H1 (cell line): ENCODE measurements at regions not wholly inside any gene's neighbourhood (a gene's known extent, or its start where the extent isn't known, plus 50 kb on each side); places are given as distances from the start of the nearest gene placed in this dataset.

Experiments used
- CTCF ChIA-PET: fragments of 300-600 bp; sonication (Branson Sonifier 250); formaldehyde crosslinking; loops from one replicate; lab custom pipeline; 2021; ENCODE audit not compliant: partially characterized antibody; lab: Charles Lee
- POLR2A ChIA-PET: fragments of 300-600 bp; sonication (Branson Sonifier 250); formaldehyde crosslinking; loops from one replicate; lab custom pipeline; 2021; ENCODE audit warnings: inconsistent platforms; ENCODE audit not compliant: partially characterized antibody; lab: Charles Lee
- DNase-seq, 2 experiments: peaks; one replicate each; pipeline versions ENCODE4 v3.0.0 to v3.0.0-alpha.2; 2010 to 2022; ENCODE audit warnings: low spot score in 2 of 2, low read depth in 1 of 2, mixed read lengths in 1 of 2
- FAIRE-seq: peaks from 2 replicates; lab custom pipeline; 2011; peaks lifted over from hg19 to GRCh38; lab: Jason Lieb, UNC
- H2AFZ ChIP-seq: 2 replicates; pipeline ENCODE4 v1.8.1; 2012; ENCODE audit warnings: low read length, inconsistent platforms
- H2AK5ac ChIP-seq: 2 replicates; pipeline ENCODE4 v1.6.1; 2013; ENCODE audit warnings: low read depth, low read length
- H2BK120ac ChIP-seq: replicated peaks from 2 replicates; pipeline ENCODE3; 2013; ENCODE audit warnings: low read depth, low read length, inconsistent platforms
- H2BK12ac ChIP-seq: 2 replicates; pipeline ENCODE4 v1.6.1; 2013; ENCODE audit warnings: low read depth, low read length
- H2BK15ac ChIP-seq: 2 replicates; pipeline ENCODE4 v1.6.1; 2013; ENCODE audit warnings: low read length
- H2BK20ac ChIP-seq: 2 replicates; pipeline ENCODE4 v1.6.1; 2013; ENCODE audit warnings: low read length
- H2BK5ac ChIP-seq: 2 replicates; pipeline ENCODE4 v1.6.1; 2013; ENCODE audit warnings: low read depth, low read length
- H3K14ac ChIP-seq: 2 replicates; pipeline ENCODE4 v1.6.1; 2013; ENCODE audit warnings: inconsistent platforms; ENCODE audit not compliant: insufficient read length
- H3K18ac ChIP-seq: 2 replicates; pipeline ENCODE4 v1.6.1; 2013; ENCODE audit warnings: low read length; ENCODE audit errors: extremely low read depth
- H3K23ac ChIP-seq: 2 replicates; pipeline ENCODE4 v1.6.1; 2013; ENCODE audit warnings: inconsistent platforms; ENCODE audit not compliant: insufficient read length
- H3K23me2 ChIP-seq: 2 replicates; pipeline ENCODE4 v1.6.1; 2013; ENCODE audit warnings: low read depth, low read length
- H3K27ac ChIP-seq: 2 replicates; pipeline ENCODE4 v1.6.1; 2011; ENCODE audit warnings: low read depth, low read length, inconsistent platforms
- H3K27me3 ChIP-seq, 4 experiments: replicated peaks in 1 of 4; 1 replicate in 1 of 4; 2 replicates in 3 of 4; pipeline versions ENCODE4 v1.6.1 to v1.8.1; 2011 to 2013; ENCODE audit warnings: low read length in 3 of 4, mild to moderate bottlenecking in 3 of 4, inconsistent platforms in 2 of 4, mixed read lengths in 2 of 4, moderate library complexity in 1 of 4; ENCODE audit not compliant: control insufficient read depth in 3 of 4, insufficient read depth in 3 of 4; ENCODE audit errors: extremely low read depth in 1 of 4
- H3K36me3 ChIP-seq, 4 experiments: 2 replicates each; pipeline versions ENCODE4 v1.6.1 to v1.8.1; 2011 to 2013; ENCODE audit warnings: mild to moderate bottlenecking in 4 of 4, low read length in 3 of 4, moderate library complexity in 2 of 4, control low read depth in 1 of 4, inconsistent platforms in 1 of 4; ENCODE audit not compliant: insufficient read depth in 4 of 4, control insufficient read depth in 2 of 4
- H3K4ac ChIP-seq: replicated peaks from 2 replicates; pipeline ENCODE3; 2013; ENCODE audit warnings: low read length, low read depth, mixed read lengths, inconsistent platforms; ENCODE audit not compliant: insufficient read length
- H3K4me1 ChIP-seq, 4 experiments: replicated peaks in 1 of 4; 1 replicate in 1 of 4; 2 replicates in 3 of 4; pipeline versions ENCODE4 v1.6.1 to v1.8.1; 2011 to 2013; ENCODE audit warnings: low read length in 3 of 4, inconsistent platforms in 2 of 4, mixed read lengths in 1 of 4; ENCODE audit not compliant: insufficient read depth in 4 of 4, control insufficient read depth in 3 of 4
- H3K4me2 ChIP-seq, 2 experiments: 2 replicates each; pipeline versions ENCODE4 v1.6.1 to v1.8.1; 2011 to 2013; ENCODE audit warnings: low read depth in 2 of 2, low read length in 2 of 2, control low read depth in 1 of 2, inconsistent platforms in 1 of 2, mild to moderate bottlenecking in 1 of 2; ENCODE audit not compliant: insufficient read depth in 1 of 2
- H3K4me3 ChIP-seq, 4 experiments: fragments of 200-600, 300-600 bp in 1 of 4; sonication (generic), shearing (Covaris generic), sonication (Bioruptor Twin) in 1 of 4; 2 replicates each; pipeline versions ENCODE4 v1.5.1 to v1.8.1; 2011 to 2016; ENCODE audit warnings: low read length in 4 of 4, low read depth in 3 of 4, control low read depth in 2 of 4, inconsistent platforms in 2 of 4, mild to moderate bottlenecking in 2 of 4, mixed read lengths in 1 of 4, moderate library complexity in 1 of 4; ENCODE audit not compliant: insufficient read depth in 2 of 4; ENCODE audit errors: extremely low read depth in 1 of 4
- H3K56ac ChIP-seq: replicated peaks from 2 replicates; pipeline ENCODE3; 2013; ENCODE audit warnings: low read depth, mild to moderate bottlenecking, mixed read lengths, low read length, inconsistent platforms; ENCODE audit not compliant: insufficient read length
- H3K79me1 ChIP-seq: 2 replicates; pipeline ENCODE4 v1.6.1; 2013; ENCODE audit warnings: low read depth, low read length, control low read depth
- H3K79me2 ChIP-seq, 2 experiments: 2 replicates each; pipeline versions ENCODE4 v1.6.1 to v1.8.1; 2012 to 2013; ENCODE audit warnings: low read length in 2 of 2, mild to moderate bottlenecking in 2 of 2, inconsistent platforms in 1 of 2; ENCODE audit not compliant: insufficient read depth in 2 of 2, control insufficient read depth in 1 of 2
- H3K9ac ChIP-seq, 4 experiments: replicated peaks in 1 of 4; 1 replicate in 1 of 4; 2 replicates in 3 of 4; pipeline versions ENCODE4 v1.6.1 to v1.8.1; 2011 to 2013; ENCODE audit warnings: low read depth in 3 of 4, low read length in 3 of 4, control low read depth in 2 of 4, mild to moderate bottlenecking in 2 of 4, moderate library complexity in 2 of 4, inconsistent platforms in 1 of 4; ENCODE audit errors: extremely low read depth in 1 of 4
- H3K9me3 ChIP-seq, 2 experiments: 2 replicates each; pipeline versions ENCODE4 v1.6.1 to v1.8.1; 2012 to 2013; ENCODE audit warnings: mild to moderate bottlenecking in 2 of 2, moderate library complexity in 2 of 2, control low read depth in 1 of 2, inconsistent platforms in 1 of 2, low read depth in 1 of 2, low read length in 1 of 2, mixed read lengths in 1 of 2; ENCODE audit not compliant: insufficient read depth in 2 of 2
- H4K20me1 ChIP-seq, 2 experiments: replicated peaks in 1 of 2; 2 replicates each; pipeline versions ENCODE3 to v1.8.1; 2011 to 2013; ENCODE audit warnings: inconsistent platforms in 2 of 2, low read length in 2 of 2, mild to moderate bottlenecking in 1 of 2; ENCODE audit not compliant: insufficient read depth in 2 of 2, control insufficient read depth in 1 of 2
- H4K5ac ChIP-seq: 2 replicates; pipeline ENCODE4 v1.6.1; 2013; ENCODE audit warnings: low read length, low read depth, mixed read lengths, inconsistent platforms; ENCODE audit not compliant: insufficient read length
- H4K8ac ChIP-seq: 2 replicates; pipeline ENCODE4 v1.8.0; 2013; ENCODE audit warnings: mild to moderate bottlenecking, moderate library complexity, low read length, inconsistent platforms; ENCODE audit not compliant: insufficient read depth; ENCODE audit errors: extremely low read depth
- H4K91ac ChIP-seq: replicated peaks from 2 replicates; pipeline ENCODE3; 2013; ENCODE audit warnings: low read length, mixed read lengths, inconsistent platforms; ENCODE audit not compliant: insufficient read length
- BRCA1 ChIP-seq: IDR thresholded peaks from 2 replicates; pipeline ENCODE4 v1.6.1; 2012; ENCODE audit warnings: low read depth, low read length, improper control_type of control experiment
- CBX8 ChIP-seq: fragments of 300-800, 300-1000 bp; sonication (generic); IDR thresholded peaks from 2 replicates; pipeline ENCODE4 v1.7.1; 2016; ENCODE audit warnings: low read depth, low read length, borderline replicate concordance
- CHD1 ChIP-seq: IDR thresholded peaks from 2 replicates; pipeline ENCODE4 v1.6.1; 2012; ENCODE audit warnings: low read depth, low read length, improper control_type of control experiment
- CTCF ChIP-seq, 3 experiments: IDR thresholded peaks; 1 replicate in 2 of 3; 2 replicates in 1 of 3; pipeline versions ENCODE4 v1.5.1 to v1.6.1; 2011; ENCODE audit warnings: low read length in 3 of 3, mild to moderate bottlenecking in 3 of 3, inconsistent platforms in 2 of 3, low read depth in 1 of 3, moderate library complexity in 1 of 3; ENCODE audit not compliant: insufficient read depth in 1 of 3; ENCODE audit errors: control extremely low read depth in 1 of 3
- KDM4A ChIP-seq: IDR thresholded peaks from one replicate; pipeline ENCODE4 v1.7.1; 2012; ENCODE audit warnings: low read depth, mild to moderate bottlenecking, moderate library complexity, low read length, inconsistent platforms; ENCODE audit not compliant: severe bottlenecking
- NRF1 ChIP-seq: IDR thresholded peaks from 2 replicates; pipeline ENCODE4 v1.6.1; 2011; ENCODE audit warnings: mild to moderate bottlenecking, low read depth, low read length, improper control_type of control experiment
- POLR2AphosphoS5 ChIP-seq: IDR thresholded peaks from 2 replicates; pipeline ENCODE4 v1.6.1; 2011; ENCODE audit warnings: low read depth, low read length
- RBBP5 ChIP-seq: IDR thresholded peaks from 2 replicates; pipeline ENCODE4 v1.7.1; 2012; ENCODE audit warnings: low read depth, mild to moderate bottlenecking, inconsistent platforms, low read length, moderate library complexity, borderline replicate concordance
- RFX5 ChIP-seq: IDR thresholded peaks from 2 replicates; pipeline ENCODE4 v1.6.1; 2011; ENCODE audit warnings: low read depth, low read length, improper control_type of control experiment, borderline replicate concordance
- RNF2 ChIP-seq: fragments of 200-900, 300-1000 bp; sonication (generic); IDR thresholded peaks from 2 replicates; pipeline ENCODE4 v1.7.1; 2016; ENCODE audit warnings: borderline replicate concordance, low read depth, mild to moderate bottlenecking, antibody characterized with exemption, low read length; ENCODE audit not compliant: poor library complexity, severe bottlenecking; ENCODE audit errors: missing control alignments
- SRF ChIP-seq: IDR thresholded peaks from 2 replicates; pipeline ENCODE4 v1.6.1; 2011; ENCODE audit warnings: mild to moderate bottlenecking, low read depth, low read length, moderate library complexity
- TEAD4 ChIP-seq: IDR thresholded peaks from 2 replicates; pipeline ENCODE4 v1.6.1; 2012; ENCODE audit warnings: low read depth, low read length, inconsistent platforms, mixed read lengths
- YY1 ChIP-seq: IDR thresholded peaks from 2 replicates; pipeline ENCODE4 v1.6.1; 2011; ENCODE audit warnings: low read depth, mild to moderate bottlenecking, low read length
- WGBS, 2 experiments: shearing (Covaris generic) in 1 of 2; methylation state at CpG; one replicate each; pipeline versions ENCODE4 v1.1.6 to v1.1.7; 2013 to 2015; ENCODE audit warnings: low lambda C conversion rate in 2 of 2, mixed read lengths in 2 of 2, inconsistent platforms in 1 of 2, low coverage in 1 of 2, missing lambda C conversion rate in 1 of 2; ENCODE audit not compliant: insufficient replicate concordance in 2 of 2, insufficient coverage in 1 of 2, insufficient read length in 1 of 2; ENCODE audit errors: extremely low coverage in 1 of 2, missing lambda C conversion rate in 1 of 2; 5-methylcytosine and 5-hydroxymethylcytosine counted together

GRCh38 chr1:71233645-71234044 is 152.8 kb upstream of the ZRANB2 start:
- no peak for DNase-seq
- H2AK5ac ChIP-seq: no peak overlapping the region
- H3K23me2 ChIP-seq: no peaks in the 10 kb centered on the region
- WGBS, 2 experiments: 100% methylated on average over 1 of the region's 1 CpG; no CpG with 5 or more reads in 1 of the 2 experiments
- no peaks in the 10 kb centered on the region for H3K9me3 ChIP-seq
- no peak overlapping the region for H4K5ac ChIP-seq
- no peak overlapping the region for H3K4me2 ChIP-seq
- no peak overlapping the region for H2AFZ ChIP-seq
- H3K4me3 ChIP-seq: no peak overlapping the region
- H3K4me1 ChIP-seq: peaks cover 0 to 7% (median 3%) of the 10 kb centered on the region in 4 experiments; a peak in 4 of 7 replicates
- H3K27me3 ChIP-seq: no peaks in the 10 kb centered on the region
- H3K18ac ChIP-seq: no peak overlapping the region
- H3K79me2 ChIP-seq: no peaks in the 10 kb centered on the region
- no peak overlapping the region for H3K14ac ChIP-seq
- H4K91ac ChIP-seq: no peak overlapping the region
- no peak for FAIRE-seq
- no peak overlapping the region for H3K56ac ChIP-seq
- H3K9ac ChIP-seq: no peak overlapping the region
- no peak overlapping the region for H2BK5ac ChIP-seq
- H2BK12ac ChIP-seq: no peak overlapping the region
- H2BK15ac ChIP-seq: no peak overlapping the region
- CTCF ChIA-PET: no interaction called here
- no peaks in the 10 kb centered on the region for H3K36me3 ChIP-seq
- POLR2A ChIA-PET: no interaction called here
- H3K27ac ChIP-seq: no peak overlapping the region
- no peak overlapping the region for H3K23ac ChIP-seq
- no peak overlapping the region for H4K8ac ChIP-seq
- peaks cover 0 to 2% of the 10 kb centered on the region in 2 experiments for H4K20me1 ChIP-seq
- H2BK20ac ChIP-seq: no peak overlapping the region
- H3K4ac ChIP-seq: no peak overlapping the region
- H2BK120ac ChIP-seq: no peak overlapping the region
- H3K79me1 ChIP-seq: no peaks in the 10 kb centered on the region
- TF ChIP-seq CHD1 (no peak), RNF2 (no peak), RBBP5 (no peak), RFX5 (no peak), YY1 (no peak), NRF1 (no peak), SRF (no peak), CBX8 (no peak), KDM4A (no peak), BRCA1 (no peak), POLR2AphosphoS5 (no peak), CTCF (IDR thresholded peaks at IDR 0.05; ENCODE audit: control extremely low read depth in 1 of 3, insufficient read depth in 1 of 3, low read depth in 1 of 3, low read length in 3 of 3) (no peak), TEAD4 (no peak)
